ENCODE measurements at regions not wholly inside any gene's neighbourhood (a gene's known extent, or its start where the extent isn't known, plus 50 kb on each side); places are given as distances from the start of the nearest gene placed in this dataset.
A peak's percentile ranks its signal among the peaks of the same experiment; 100 is the strongest.

DNA sequence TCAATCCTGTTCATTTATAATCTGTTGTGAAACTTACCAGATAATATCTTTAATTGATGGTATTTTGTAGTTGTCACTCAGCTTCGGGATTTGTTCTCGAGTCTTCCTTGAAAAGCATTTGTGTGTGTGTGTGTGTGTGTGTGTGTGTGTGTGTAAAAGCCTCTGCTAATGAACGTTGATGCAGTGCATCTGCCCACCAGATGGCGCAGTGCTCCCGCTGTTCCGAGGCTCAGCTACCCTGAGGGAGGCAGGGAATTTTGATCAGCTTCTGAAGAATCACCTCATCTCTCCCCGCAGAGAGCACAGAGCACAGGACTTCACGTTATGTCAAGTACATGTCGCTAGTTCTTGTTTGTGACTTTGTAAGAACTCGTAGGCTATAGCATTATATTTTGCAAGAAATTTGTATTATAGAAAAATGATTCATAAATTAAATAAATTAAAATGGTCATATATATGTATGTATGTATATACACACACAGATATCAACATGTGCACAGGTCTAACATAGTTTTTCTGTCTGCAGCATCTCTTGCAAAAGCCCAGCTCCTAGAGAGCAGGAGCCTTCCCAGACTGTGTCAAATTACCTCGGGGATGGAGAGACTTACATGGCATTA, 316.7 kb upstream of the IGFBP7 start:
- TF ChIP-seq, protein P1, sequence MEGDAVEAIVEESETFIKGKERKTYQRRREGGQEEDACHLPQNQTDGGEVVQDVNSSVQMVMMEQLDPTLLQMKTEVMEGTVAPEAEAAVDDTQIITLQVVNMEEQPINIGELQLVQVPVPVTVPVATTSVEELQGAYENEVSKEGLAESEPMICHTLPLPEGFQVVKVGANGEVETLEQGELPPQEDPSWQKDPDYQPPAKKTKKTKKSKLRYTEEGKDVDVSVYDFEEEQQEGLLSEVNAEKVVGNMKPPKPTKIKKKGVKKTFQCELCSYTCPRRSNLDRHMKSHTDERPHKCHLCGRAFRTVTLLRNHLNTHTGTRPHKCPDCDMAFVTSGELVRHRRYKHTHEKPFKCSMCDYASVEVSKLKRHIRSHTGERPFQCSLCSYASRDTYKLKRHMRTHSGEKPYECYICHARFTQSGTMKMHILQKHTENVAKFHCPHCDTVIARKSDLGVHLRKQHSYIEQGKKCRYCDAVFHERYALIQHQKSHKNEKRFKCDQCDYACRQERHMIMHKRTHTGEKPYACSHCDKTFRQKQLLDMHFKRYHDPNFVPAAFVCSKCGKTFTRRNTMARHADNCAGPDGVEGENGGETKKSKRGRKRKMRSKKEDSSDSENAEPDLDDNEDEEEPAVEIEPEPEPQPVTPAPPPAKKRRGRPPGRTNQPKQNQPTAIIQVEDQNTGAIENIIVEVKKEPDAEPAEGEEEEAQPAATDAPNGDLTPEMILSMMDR (IDR thresholded peaks at IDR 0.05), result peak in 2 of 3 donors; percentile 30 to 31
- no peak for TF ChIP-seq POLR2AphosphoS5 (IDR thresholded peaks at IDR 0.05)
